ENCODE measurements at regions not wholly inside any gene's neighbourhood (a gene's known extent, or its start where the extent isn't known, plus 50 kb on each side); places are given as distances from the start of the nearest gene placed in this dataset.

DNA sequence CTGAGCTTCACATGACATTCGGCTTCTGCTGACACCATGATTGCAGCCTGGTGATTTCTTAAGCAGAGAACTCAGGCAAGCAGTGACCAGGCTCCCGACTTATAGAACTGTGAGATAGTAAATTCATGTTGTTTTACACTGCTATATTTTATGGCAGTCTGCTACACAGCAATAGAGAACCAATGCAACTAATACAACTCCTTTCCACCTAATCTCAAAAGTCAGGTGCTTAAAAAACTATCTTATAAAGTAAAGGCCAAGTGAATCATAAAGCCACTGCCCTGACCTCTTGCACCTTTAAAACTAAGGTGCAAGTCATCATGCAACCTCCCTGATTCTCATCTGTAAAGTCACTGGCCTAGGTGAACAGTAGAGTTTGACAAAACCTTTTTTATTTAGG, 95.3 kb upstream of the GLS start:
- no peak for DNase-seq

- DNase-seq: no peak
Observed at GRCh38 chr2:190786404-190787166, 94.0 kb upstream of the GLS start.

- DNase-seq: no peak
Observed at GRCh38 chr2:190787743-190788235, 92.8 kb upstream of the GLS start.

- DNase-seq: no peak
Observed at GRCh38 chr2:190789074-190790004, 91.3 kb upstream of the GLS start.

- DNase-seq: peak; percentile 58 to 83 (median 76)
Observed at GRCh38 chr2:190791347-190791975, 89.2 kb upstream of the GLS start.

DNA sequence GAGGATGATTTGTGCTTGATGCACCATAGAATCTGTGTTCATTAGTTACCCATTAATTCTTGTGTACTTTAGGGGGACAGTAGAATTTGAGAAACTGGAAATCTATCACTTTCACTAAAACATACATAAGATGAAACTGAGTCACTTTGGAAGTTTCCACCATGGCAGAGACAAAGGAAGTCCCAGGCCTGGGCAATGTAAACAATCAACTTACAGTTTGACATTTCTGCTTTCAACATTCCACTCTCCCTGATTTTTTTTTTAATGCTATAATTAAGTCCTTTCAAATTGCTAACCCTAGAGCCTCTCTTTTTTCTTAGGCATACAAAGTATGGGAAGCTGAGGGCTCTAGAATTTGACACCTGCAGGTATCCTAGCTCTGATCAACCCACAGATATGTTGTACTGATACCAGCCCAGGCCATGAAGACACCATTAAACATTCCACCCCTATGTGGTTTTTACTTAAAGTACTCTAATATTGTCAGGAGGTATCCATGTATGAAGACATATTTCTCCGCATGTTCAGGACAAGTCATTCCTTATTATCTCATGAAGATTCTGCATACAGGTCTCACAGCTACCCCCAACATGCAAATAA, 88.5 kb upstream of the GLS start:
- DNase-seq: peak in 1 of 4 experiments; percentile 19

DNA sequence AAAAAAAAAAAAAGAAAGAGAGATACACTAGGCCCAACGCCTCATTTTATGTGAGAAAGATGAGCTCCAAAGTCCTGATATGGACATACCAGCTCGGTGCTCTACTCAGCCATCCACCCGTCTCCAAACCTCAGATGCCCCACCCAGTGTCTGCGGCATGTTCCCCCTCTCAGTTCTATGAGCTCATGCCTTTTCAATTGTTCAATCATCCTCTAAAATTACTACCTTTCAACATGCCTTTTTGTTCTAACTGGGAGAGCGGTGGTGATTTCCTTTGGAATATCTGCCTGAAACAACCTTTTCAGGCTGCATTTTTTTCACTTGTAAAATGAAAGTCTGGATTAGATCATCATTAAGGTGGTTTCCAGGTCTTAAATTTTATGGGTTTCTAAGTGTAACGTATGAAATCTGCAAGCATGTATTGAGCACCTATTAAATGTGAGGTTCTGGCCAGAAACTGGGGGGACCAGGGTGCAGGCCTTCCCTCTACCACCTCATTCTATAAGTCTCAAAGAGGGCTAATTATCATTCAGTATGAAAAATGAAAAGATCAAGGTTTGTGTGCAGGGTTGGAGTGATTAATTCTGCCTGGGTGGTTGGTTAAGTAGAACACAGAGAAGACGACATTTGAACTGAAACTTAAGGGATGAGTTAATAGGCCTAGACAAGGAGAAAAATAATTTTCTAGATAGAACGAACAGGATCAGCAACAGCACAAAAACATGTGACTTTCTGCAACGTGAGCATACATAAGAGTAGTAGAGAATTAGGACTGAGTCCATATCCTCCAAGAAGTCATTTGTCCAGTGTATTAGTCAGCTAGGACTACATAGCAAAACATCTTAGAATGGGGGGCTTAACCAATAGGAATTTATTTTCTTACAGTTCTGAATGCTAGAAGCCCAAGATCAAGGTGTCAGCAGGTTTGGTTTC, 87.4 kb upstream of the GLS start:
- DNase-seq: no peak

DNA sequence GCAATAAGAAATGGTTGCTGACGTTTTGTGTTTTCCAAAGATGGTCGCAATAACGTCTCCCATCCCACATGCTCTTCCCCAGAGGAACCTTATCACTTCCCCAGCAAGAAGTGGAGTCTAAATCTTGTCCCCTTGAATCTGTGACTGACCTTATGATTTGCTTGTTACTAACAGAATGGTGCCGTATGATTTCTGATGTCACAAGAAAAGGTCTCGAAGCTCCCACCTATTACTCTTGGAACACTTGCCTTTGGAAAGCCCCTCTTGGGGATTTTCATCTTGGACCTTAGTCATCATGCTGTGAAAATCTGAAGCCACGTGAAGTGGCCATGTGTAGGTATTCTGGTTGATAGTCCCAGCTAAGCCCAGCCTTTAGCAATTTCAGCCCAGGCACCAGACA, 86.2 kb upstream of the GLS start:
- DNase-seq: peak; percentile 13 to 57 (median 35)

DNA sequence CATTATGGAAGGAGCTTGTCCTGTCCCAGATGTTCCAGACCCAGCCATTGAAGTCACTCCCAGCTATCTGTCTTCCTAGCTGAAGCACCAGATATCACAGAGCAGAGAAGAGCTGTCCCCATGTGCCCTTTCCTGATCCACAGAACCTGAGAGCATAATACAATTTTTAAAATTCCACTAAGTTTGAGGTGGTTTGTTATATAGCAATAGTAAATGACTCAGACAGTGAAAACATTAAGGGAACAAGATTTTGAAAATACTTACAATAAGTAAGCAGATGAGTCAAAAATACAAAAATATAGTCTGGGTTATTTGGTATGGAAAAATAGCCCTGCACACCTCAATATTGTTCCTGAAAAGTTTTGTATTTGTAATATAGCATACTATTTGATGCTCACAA, 85.8 kb upstream of the GLS start:
- DNase-seq: peak in 1 of 4 experiments; percentile 20

DNA sequence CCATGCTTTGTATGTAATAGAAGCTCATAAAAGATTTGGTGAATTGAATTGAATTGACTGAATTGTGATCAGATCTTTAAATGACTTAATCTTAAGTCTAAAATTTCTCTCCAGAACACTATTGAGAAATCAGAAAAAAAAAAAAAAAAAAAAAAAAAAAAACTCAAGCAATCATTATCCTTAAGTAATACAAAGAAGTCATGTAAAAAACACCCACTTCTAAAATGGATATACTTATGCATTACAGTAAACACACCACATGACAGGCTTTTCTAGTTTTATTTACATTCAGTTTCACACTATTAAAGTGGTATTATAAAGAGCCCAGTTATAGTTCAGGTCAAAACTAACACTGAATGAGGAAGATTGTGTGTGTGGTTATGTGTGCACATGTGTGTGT, 84.9 kb upstream of the GLS start:
- peak in 2 of 4 experiments; percentile 38 to 49 for DNase-seq

GRCh38 chr2:190799999-190800398, 80.6 kb upstream of the GLS start:
- DNase-seq: peak in 2 of 4 experiments; percentile 34 to 36

DNA sequence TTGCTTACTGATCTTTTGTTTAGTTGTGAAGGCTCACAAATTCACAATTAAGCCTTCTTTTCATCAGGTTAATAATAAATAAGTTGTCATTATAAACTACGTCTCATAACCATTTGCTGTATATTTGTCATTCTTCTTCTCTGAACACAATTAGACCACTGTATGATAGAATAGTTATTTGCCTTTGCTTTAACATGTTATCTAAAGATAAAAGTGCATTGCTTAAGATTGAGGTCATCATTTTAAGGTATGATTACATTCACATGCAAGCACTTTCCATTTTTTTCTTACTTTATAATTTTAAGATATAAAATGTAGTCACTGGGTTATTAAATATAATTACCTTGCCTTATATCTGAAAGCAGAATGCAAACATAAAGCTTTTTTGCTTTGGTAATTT, 80.1 kb upstream of the GLS start:
- DNase-seq: no peak

DNA sequence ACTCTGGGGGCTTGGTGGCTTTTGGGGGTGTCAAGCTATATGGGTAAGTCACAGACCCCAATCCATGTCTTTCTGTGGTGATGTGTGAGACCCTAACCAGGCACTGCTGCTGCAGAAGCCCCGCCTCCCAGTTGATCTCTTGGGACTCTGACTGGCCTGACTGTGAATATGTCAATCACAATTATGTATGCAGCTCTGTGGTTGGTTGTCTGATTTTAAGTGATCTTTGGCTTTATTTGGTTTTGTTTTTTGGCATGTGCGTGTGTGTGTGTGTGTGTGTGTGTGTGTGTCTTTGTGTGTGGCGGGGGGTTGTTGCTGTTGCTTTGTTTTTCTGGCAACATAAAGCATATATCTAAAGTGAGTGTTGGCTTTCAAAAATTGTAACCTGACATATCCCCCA, 78.5 kb upstream of the GLS start:
- no peak for DNase-seq

DNA sequence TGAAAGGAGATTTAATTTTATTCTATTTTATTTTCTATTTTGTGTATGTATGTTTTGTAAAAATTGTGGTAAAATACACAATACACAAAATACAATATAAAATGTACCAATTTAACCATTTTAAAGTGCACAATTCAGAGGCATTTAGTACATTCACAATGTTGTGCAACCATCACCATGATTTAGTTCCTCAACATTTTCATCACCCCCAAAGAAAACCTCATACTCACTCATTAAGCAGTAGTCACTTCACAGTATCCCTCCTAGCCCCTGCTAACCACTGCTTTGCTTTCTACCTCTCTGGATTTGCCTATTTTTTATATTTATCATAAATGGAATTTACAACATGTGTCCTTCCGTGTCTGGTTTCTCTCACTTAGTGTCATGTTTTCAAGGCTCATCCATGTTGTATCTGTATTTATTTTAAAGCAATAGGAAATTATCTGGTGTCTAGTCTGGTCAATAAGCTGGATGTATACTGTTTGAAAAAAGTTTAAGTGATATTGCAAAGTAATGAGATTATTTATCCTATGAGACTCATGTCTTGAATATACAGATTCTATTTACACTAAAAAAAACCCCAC, 77.9 kb upstream of the GLS start:
- peak; percentile 11 to 67 (median 44) for DNase-seq

GRCh38 chr2:190804182-190804795, 76.3 kb upstream of the GLS start:
- peak; percentile 30 to 54 (median 47) for DNase-seq

GRCh38 chr2:190805126-190805525, 75.5 kb upstream of the GLS start:
- no peak for DNase-seq

DNA sequence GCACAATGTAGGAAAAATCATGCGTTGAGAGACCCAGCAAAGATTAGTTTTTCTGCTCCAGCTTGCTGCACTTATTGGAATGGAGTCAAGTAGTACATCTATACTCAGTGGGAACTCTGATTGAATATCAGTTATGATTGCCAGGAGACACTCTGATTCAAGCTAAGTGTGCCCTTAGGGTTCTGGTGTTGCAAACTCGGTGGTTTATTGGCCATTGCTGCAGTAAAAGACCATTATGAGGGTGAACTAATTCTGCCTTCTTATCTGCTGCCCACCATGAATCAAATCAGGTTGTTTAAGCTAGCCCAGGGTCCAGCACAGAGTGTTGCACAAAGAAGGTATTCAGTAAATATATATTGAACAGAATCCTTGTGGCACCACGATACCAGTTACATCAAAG, 74.8 kb upstream of the GLS start:
- no peak for DNase-seq

- DNase-seq: no peak
Observed at GRCh38 chr2:190807886-190808285, 72.7 kb upstream of the GLS start.

GRCh38 chr2:190809139-190809764, 71.4 kb upstream of the GLS start:
- DNase-seq: peak; percentile 22 to 57 (median 40)

Data from suppressor macrophage (primary cell).